ENCODE measurements at regions not wholly inside any gene's neighbourhood (a gene's known extent, or its start where the extent isn't known, plus 50 kb on each side); places are given as distances from the start of the nearest gene placed in this dataset.
"Not testable (repeated sequence)": the region's sequence is repeated elsewhere in the genome, so short reads cannot be mapped to it uniquely, and the experiment has no call there.

DNA sequence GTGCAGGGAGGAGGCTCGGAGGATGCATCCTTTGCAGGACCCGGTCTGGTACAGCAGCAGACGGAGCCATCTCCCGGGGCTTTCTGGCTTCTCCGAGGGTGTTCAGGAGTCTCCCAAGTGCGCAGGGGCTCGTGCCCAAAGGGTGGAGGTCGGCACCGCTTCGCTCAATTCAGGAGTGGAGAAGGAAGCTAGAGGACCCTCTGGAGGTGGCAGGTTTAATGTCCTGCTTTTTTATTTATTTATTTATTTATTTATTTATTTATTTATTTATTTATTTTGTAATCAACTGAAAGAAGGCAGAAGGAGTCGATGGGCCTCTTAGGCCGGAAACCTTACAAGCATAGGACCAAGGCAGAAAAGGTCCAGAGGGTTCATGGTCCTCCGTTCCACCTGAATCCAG is 286.4 kb upstream of the AGTR2 start:
- TF ChIP-seq, protein P1, sequence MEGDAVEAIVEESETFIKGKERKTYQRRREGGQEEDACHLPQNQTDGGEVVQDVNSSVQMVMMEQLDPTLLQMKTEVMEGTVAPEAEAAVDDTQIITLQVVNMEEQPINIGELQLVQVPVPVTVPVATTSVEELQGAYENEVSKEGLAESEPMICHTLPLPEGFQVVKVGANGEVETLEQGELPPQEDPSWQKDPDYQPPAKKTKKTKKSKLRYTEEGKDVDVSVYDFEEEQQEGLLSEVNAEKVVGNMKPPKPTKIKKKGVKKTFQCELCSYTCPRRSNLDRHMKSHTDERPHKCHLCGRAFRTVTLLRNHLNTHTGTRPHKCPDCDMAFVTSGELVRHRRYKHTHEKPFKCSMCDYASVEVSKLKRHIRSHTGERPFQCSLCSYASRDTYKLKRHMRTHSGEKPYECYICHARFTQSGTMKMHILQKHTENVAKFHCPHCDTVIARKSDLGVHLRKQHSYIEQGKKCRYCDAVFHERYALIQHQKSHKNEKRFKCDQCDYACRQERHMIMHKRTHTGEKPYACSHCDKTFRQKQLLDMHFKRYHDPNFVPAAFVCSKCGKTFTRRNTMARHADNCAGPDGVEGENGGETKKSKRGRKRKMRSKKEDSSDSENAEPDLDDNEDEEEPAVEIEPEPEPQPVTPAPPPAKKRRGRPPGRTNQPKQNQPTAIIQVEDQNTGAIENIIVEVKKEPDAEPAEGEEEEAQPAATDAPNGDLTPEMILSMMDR (conservative IDR thresholded peaks at IDR 0.05; ENCODE audit: low read length): not testable (repeated sequence)
- not testable (repeated sequence) for TF ChIP-seq EZH2phosphoT487 (IDR thresholded peaks at IDR 0.05; ENCODE audit: borderline replicate concordance)
